Nephron progenitor cell (in vitro differentiated cells): ENCODE measurements at regions not wholly inside any gene's neighbourhood (a gene's known extent, or its start where the extent isn't known, plus 50 kb on each side); places are given as distances from the start of the nearest gene placed in this dataset.
"Not testable (repeated sequence)": the region's sequence is repeated elsewhere in the genome, so short reads cannot be mapped to it uniquely, and the experiment has no call there.

Experiments
- DNase-seq: peaks from one replicate; pipeline ENCODE4 v3.0.0; 2021
- H3K27ac Mint-ChIP-seq: 2 replicates; pipeline ENCODE4 v1.8.0; 2021; ENCODE audit warnings: mild to moderate bottlenecking, moderate library complexity, mixed read lengths
- H3K27me3 Mint-ChIP-seq: 2 replicates; pipeline ENCODE4 v1.8.0; 2021; ENCODE audit warnings: mild to moderate bottlenecking, low read depth, mixed read lengths; ENCODE audit not compliant: poor library complexity
- H3K36me3 Mint-ChIP-seq: 2 replicates; pipeline ENCODE4 v1.8.0; 2021; ENCODE audit warnings: low read depth, mixed read lengths
- H3K4me1 Mint-ChIP-seq: 2 replicates; pipeline ENCODE4 v1.8.0; 2021; ENCODE audit warnings: mixed read lengths
- H3K4me3 Mint-ChIP-seq: 2 replicates; pipeline ENCODE4 v1.8.0; 2021; ENCODE audit warnings: mild to moderate bottlenecking, moderate library complexity, mixed read lengths
- H3K9me3 Mint-ChIP-seq: 2 replicates; pipeline ENCODE4 v1.8.0; 2021; ENCODE audit warnings: mild to moderate bottlenecking, moderate library complexity, mixed read lengths
- TF ChIP-seq, protein P1 (sequence below): fragments of 200-600 bp; sonication (generic); IDR thresholded peaks from 2 replicates; pipeline ENCODE4 v1.5.0; 2021; ENCODE audit warnings: antibody characterized with exemption

DNA sequence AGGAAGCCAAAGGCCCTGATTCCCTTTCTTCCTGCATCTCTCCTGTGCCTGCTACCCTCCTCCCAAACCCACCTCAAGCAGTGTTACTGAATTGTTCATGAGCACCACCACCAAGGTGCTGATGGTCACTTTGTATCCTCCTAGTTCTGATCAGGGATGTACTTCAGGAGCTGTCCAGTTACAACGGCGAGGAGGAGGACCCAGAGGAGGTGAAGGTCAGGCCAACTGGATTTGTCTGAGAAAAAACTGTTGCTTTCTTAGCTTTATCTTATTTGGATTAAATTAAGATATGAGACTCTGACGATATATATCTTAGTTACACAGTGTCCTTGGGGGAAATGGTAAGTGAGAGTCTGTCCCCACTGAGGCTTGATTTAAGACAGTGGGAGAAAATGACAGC is 135.0 kb upstream of the THOC3 start:
- H3K27ac Mint-ChIP-seq, H3K9me3 Mint-ChIP-seq, H3K4me3 Mint-ChIP-seq, H3K4me1 Mint-ChIP-seq, H3K36me3 Mint-ChIP-seq, DNase-seq, H3K27me3 Mint-ChIP-seq: not testable (repeated sequence)

DNA sequence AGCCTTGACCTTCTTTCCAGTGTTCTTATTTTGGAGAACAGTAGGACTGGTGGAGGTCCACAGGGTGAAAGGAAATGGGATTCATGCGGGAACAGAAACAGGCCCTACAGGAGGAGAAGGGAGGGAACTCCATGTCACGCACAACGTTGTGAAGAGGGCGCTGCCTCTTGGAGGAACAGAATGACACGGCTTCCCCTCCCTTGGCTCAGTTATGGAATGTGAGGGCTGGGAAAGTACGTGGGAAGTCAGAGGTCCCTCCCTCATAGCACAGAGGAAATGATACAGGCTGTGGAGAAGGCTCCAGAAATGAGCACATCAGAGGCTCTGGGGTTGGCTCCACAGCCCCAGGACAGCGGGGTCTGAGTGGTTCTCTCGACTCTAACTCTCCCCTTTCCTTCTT is 125.3 kb upstream of the SIMC1 start:
- H3K36me3 Mint-ChIP-seq, H3K27ac Mint-ChIP-seq, H3K27me3 Mint-ChIP-seq, H3K9me3 Mint-ChIP-seq, DNase-seq, H3K4me3 Mint-ChIP-seq, H3K4me1 Mint-ChIP-seq: not testable (repeated sequence)

- not testable (repeated sequence) for H3K27me3 Mint-ChIP-seq, H3K4me1 Mint-ChIP-seq, DNase-seq, H3K27ac Mint-ChIP-seq, H3K9me3 Mint-ChIP-seq, H3K4me3 Mint-ChIP-seq, H3K36me3 Mint-ChIP-seq
Observed at GRCh38 chr5:176113673-176114335, 124.4 kb upstream of the SIMC1 start.

DNA sequence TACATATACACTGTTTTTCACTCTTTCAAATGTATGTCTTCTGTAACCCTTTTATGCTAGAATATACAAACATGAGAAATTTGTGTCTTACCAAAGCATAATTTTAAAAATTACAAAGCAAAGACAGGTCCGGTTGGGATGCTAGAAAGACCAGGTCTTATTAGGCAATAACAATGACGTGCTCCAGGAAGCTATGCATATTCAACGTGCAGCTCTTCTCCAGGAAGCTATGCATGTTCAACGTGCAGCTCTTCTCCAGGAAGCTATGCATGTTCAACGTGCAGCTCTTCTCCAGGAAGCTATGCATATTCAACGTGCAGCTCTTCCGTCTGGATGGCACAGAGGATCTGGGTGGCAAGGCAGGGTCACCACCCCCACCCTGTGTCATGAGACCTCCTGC is 123.4 kb upstream of the SIMC1 start:
- H3K9me3 Mint-ChIP-seq, DNase-seq, H3K27me3 Mint-ChIP-seq, H3K36me3 Mint-ChIP-seq, H3K4me3 Mint-ChIP-seq, H3K4me1 Mint-ChIP-seq, H3K27ac Mint-ChIP-seq: not testable (repeated sequence)

DNA sequence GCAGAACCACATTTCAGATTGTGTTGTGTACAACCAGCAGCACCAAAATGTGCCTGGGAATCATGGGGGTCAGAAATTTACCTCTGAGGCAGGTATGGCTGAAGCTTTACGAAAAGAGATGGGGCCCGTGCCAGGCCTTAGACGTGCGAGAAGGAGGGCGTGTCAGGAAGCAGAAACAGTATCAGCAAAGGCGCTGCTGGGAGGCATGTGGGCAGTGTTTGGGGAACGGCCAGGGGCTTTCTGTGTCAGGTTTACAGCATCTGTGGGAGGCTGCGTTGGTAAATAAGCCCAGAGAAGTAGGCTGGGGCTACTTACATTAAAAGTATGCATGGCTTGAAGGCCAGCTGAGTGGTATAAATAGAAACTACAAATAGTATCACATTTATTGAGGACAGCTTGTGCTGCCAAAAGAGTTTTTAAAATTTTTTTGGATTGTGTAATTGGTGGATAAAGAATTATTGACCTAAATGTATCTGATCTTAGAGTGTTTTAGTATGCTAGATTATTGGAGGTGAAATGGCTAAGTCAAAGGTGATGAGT is 120.5 kb upstream of the SIMC1 start:
- H3K27me3 Mint-ChIP-seq, H3K4me3 Mint-ChIP-seq, H3K36me3 Mint-ChIP-seq, H3K27ac Mint-ChIP-seq, H3K9me3 Mint-ChIP-seq, H3K4me1 Mint-ChIP-seq, DNase-seq: not testable (repeated sequence)

DNA sequence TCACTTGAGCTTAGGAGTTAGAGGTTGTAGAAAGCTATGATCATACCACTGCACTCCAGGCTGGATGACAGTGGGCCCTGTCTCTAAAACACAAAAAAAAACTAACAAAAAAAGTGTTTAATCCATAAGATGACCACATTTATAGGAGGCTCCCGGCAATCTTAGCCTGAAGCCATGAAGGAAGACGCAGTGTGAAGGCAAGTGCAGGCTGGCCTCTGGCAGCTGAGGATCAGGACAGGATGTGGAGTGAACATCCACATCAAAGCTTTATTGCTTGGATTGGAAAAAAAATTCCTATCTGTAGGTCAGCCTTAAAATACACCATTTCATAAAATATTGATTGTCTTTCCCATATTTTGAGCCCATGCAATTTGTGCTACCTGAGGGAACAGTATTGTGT is 115.9 kb upstream of the SIMC1 start:
- not testable (repeated sequence) for H3K4me3 Mint-ChIP-seq, H3K4me1 Mint-ChIP-seq, H3K27ac Mint-ChIP-seq, DNase-seq, H3K9me3 Mint-ChIP-seq, H3K27me3 Mint-ChIP-seq, H3K36me3 Mint-ChIP-seq

DNA sequence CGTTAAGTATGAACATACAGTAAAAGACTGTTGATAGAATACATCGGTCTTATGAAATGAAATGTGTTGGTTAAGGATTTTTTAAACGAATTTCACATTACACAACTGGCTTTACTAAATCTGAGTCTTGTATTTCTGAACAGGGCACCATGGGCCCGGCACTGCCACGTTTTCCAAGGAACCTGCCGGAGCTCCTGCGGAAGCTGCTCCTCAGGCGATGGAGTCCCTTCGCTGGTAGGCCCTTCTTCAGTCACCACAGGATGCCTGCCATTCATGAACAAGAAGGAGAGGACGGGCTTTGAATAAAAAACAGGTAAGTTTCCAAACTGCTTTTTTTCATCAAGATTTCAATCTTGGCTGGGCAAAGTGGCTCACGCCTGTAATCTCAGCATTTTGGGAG is 114.1 kb upstream of the SIMC1 start:
- not testable (repeated sequence) for DNase-seq, H3K9me3 Mint-ChIP-seq, H3K36me3 Mint-ChIP-seq, H3K4me3 Mint-ChIP-seq, H3K27me3 Mint-ChIP-seq, H3K27ac Mint-ChIP-seq, H3K4me1 Mint-ChIP-seq

GRCh38 chr5:176131771-176132170 is 106.5 kb upstream of the SIMC1 start:
- TF ChIP-seq, protein P1, sequence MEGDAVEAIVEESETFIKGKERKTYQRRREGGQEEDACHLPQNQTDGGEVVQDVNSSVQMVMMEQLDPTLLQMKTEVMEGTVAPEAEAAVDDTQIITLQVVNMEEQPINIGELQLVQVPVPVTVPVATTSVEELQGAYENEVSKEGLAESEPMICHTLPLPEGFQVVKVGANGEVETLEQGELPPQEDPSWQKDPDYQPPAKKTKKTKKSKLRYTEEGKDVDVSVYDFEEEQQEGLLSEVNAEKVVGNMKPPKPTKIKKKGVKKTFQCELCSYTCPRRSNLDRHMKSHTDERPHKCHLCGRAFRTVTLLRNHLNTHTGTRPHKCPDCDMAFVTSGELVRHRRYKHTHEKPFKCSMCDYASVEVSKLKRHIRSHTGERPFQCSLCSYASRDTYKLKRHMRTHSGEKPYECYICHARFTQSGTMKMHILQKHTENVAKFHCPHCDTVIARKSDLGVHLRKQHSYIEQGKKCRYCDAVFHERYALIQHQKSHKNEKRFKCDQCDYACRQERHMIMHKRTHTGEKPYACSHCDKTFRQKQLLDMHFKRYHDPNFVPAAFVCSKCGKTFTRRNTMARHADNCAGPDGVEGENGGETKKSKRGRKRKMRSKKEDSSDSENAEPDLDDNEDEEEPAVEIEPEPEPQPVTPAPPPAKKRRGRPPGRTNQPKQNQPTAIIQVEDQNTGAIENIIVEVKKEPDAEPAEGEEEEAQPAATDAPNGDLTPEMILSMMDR = no peak
- Mint-ChIP-seq H3K4me1 (peaks cover 19% of the 10 kb centered on the region), H3K4me3 (no peak overlapping the region), H3K27ac (no peak overlapping the region), H3K27me3 (peaks cover 47% of the 10 kb centered on the region), H3K36me3 (no peaks in the 10 kb centered on the region), H3K9me3 (peaks cover 4% of the 10 kb centered on the region)
- DNase-seq = no peak

GRCh38 chr5:176132471-176133288 is 105.5 kb upstream of the SIMC1 start:
- Mint-ChIP-seq H3K9me3 (peaks cover 4% of the 10 kb centered on the region), H3K4me1 (peaks cover 19% of the 10 kb centered on the region), H3K36me3 (no peaks in the 10 kb centered on the region), H3K4me3 (peak overlapping the region; percentile 73), H3K27me3 (peaks cover 47% of the 10 kb centered on the region), H3K27ac (no peak overlapping the region)
- no peak for DNase-seq
- TF ChIP-seq, protein P1 = no peak
